ENCODE measurements at regions not wholly inside any gene's neighbourhood (a gene's known extent, or its start where the extent isn't known, plus 50 kb on each side); places are given as distances from the start of the nearest gene placed in this dataset.

GRCh38 chr4:110920990-110921389 lies 298.1 kb upstream of the PITX2 start:
- TF ChIP-seq GATA2 (IDR thresholded peaks at IDR 0.05; ENCODE audit: insufficient read depth, insufficient read length, low read depth, low read length) (no peak), EZH2 (IDR thresholded peaks at IDR 0.05; ENCODE audit: borderline replicate concordance, low read depth, low read length, severe bottlenecking) (no peak)
- ChIA-PET CTCF (no interaction called here), POLR2A (no interaction called here)
- Histone ChIP-seq H3K4me2 (ENCODE audit: insufficient read depth, low read length) (no peak overlapping the region), H2AFZ (ENCODE audit: low read depth, low read length) (no peak overlapping the region), H3K36me3 (ENCODE audit: control insufficient read depth in 2 of 2, extremely low read depth in 1 of 2, insufficient read depth in 2 of 2, low read length in 2 of 2) (no peaks in the 10 kb centered on the region), H3K9ac (replicated peaks; ENCODE audit: extremely low read depth, insufficient read depth, low read length) (no peak overlapping the region), H3K4me1 (ENCODE audit: control insufficient read depth, extremely low read depth, insufficient read depth, low read length) (no peaks in the 10 kb centered on the region), H3K9me3 (replicated peaks; ENCODE audit: control insufficient read depth, insufficient read depth, low read length) (no peaks in the 10 kb centered on the region), H3K4me3 (replicated peaks in 1 of 3; ENCODE audit: insufficient read depth in 1 of 3, low read depth in 1 of 3, low read length in 3 of 3) (no peak overlapping the region), H4K20me1 (replicated peaks; ENCODE audit: control insufficient read depth, extremely low read depth, insufficient read depth, low read length) (no peaks in the 10 kb centered on the region), H3K79me2 (ENCODE audit: control insufficient read depth, insufficient read depth, low read length) (no peaks in the 10 kb centered on the region), H3K27me3 (ENCODE audit: control insufficient read depth in 2 of 2, insufficient read depth in 2 of 2, low read length in 2 of 2) (no peaks in the 10 kb centered on the region), H3K27ac (ENCODE audit: insufficient read depth, low read depth, low read length) (no peak overlapping the region), H3K9me1 (replicated peaks; ENCODE audit: control insufficient read depth, extremely low read depth, insufficient read depth, low read length) (no peaks in the 10 kb centered on the region)
- BruUV-seq (replicated peaks), result no TSS peak
- dilution Hi-C loops (cut with MboI; ENCODE audit: extremely low pct_ligation_motif_present, low sequenced_read_pairs), result no loop called here
- FAIRE-seq (no peak), DNase-seq (ENCODE audit: low read depth, low spot score) (no peak)
- intact Hi-C loops (cut with micrococcal nuclease), result no loop called here

- no peak for TF ChIP-seq JUN (IDR thresholded peaks at IDR 0.05; ENCODE audit: borderline replicate concordance, insufficient read depth, insufficient read length, low read depth)
- no peak for TF ChIP-seq GATA2 (IDR thresholded peaks at IDR 0.05; ENCODE audit: insufficient read depth, insufficient read length, low read depth, low read length)
- no peak for TF ChIP-seq FOS (IDR thresholded peaks at IDR 0.05; ENCODE audit: borderline replicate concordance, insufficient read depth, low read length)
- TF ChIP-seq CTCF (IDR thresholded peaks at IDR 0.05; ENCODE audit: extremely low read depth in 1 of 2, insufficient read depth in 1 of 2, low read depth in 1 of 2, low read length in 2 of 2), result no peak
- no peak for TF ChIP-seq EZH2 (IDR thresholded peaks at IDR 0.05; ENCODE audit: borderline replicate concordance, low read depth, low read length, severe bottlenecking)
- TF ChIP-seq POLR2A (IDR thresholded peaks at IDR 0.05; ENCODE audit: low read depth, low read length), result no peak
- TF ChIP-seq MYC (IDR thresholded peaks at IDR 0.05; ENCODE audit: low read depth, low read length), result no peak
- no peak for TF ChIP-seq POLR2AphosphoS5 (IDR thresholded peaks at IDR 0.05; ENCODE audit: insufficient read depth, low read depth, low read length)
- no peak for TF ChIP-seq MAX (IDR thresholded peaks at IDR 0.05; ENCODE audit: insufficient read depth, insufficient read length)
- no peaks in the 10 kb centered on the region for H3K4me1 ChIP-seq (ENCODE audit: control insufficient read depth, extremely low read depth, insufficient read depth, low read length)
- no peaks in the 10 kb centered on the region for H3K9me1 ChIP-seq (replicated peaks; ENCODE audit: control insufficient read depth, extremely low read depth, insufficient read depth, low read length)
- H3K27me3 ChIP-seq (ENCODE audit: control insufficient read depth in 2 of 2, insufficient read depth in 2 of 2, low read length in 2 of 2), result no peaks in the 10 kb centered on the region
- H3K4me2 ChIP-seq (ENCODE audit: insufficient read depth, low read length), result no peak overlapping the region
- no peak for FAIRE-seq
- BruUV-seq (replicated peaks), result no TSS peak
- H3K9ac ChIP-seq (replicated peaks; ENCODE audit: extremely low read depth, insufficient read depth, low read length), result no peak overlapping the region
- CTCF ChIA-PET, result interaction anchor here (1.6 kb wide), 1 partner anchor 20 kb away, joined by 3 read pairs; no protein-coding TSS in a partner anchor
- DNase-seq (ENCODE audit: low read depth, low spot score), result no peak
- no peaks in the 10 kb centered on the region for H4K20me1 ChIP-seq (replicated peaks; ENCODE audit: control insufficient read depth, extremely low read depth, insufficient read depth, low read length)
- H3K9me3 ChIP-seq (replicated peaks; ENCODE audit: control insufficient read depth, insufficient read depth, low read length), result no peaks in the 10 kb centered on the region
- no peak overlapping the region for H2AFZ ChIP-seq (ENCODE audit: low read depth, low read length)
- POLR2A ChIA-PET, result no interaction called here
- no peaks in the 10 kb centered on the region for H3K36me3 ChIP-seq (ENCODE audit: control insufficient read depth in 2 of 2, extremely low read depth in 1 of 2, insufficient read depth in 2 of 2, low read length in 2 of 2)
- dilution Hi-C loops (cut with MboI; ENCODE audit: extremely low pct_ligation_motif_present, low sequenced_read_pairs) (no loop called here), intact Hi-C loops (cut with micrococcal nuclease) (no loop called here)
- no peak overlapping the region for H3K27ac ChIP-seq (ENCODE audit: insufficient read depth, low read depth, low read length)
- H3K4me3 ChIP-seq (replicated peaks in 1 of 3; ENCODE audit: insufficient read depth in 1 of 3, low read depth in 1 of 3, low read length in 3 of 3), result no peak overlapping the region
- no peaks in the 10 kb centered on the region for H3K79me2 ChIP-seq (ENCODE audit: control insufficient read depth, insufficient read depth, low read length)
Measured at GRCh38 chr4:110924761-110925160, 301.9 kb upstream of the PITX2 start.

Measured in endothelial cell of umbilical vein (primary cell).